KBM-7 (cell line): ENCODE measurements at regions not wholly inside any gene's neighbourhood (a gene's known extent, or its start where the extent isn't known, plus 50 kb on each side); places are given as distances from the start of the nearest gene placed in this dataset.

Experiments
- DNase-seq: peaks from one replicate; pipeline ENCODE4 v3.0.0-alpha.2; 2015
- in situ Hi-C: fragments of 300-500 bp; cut with MboI; formaldehyde crosslinking; loops from 2 replicates; pipeline ENCODE4 v1.14.3; 2020; ENCODE audit warnings: low sequenced_read_pairs, low pct_unique_long_range_greater_than_20kb, mixed read lengths

DNA sequence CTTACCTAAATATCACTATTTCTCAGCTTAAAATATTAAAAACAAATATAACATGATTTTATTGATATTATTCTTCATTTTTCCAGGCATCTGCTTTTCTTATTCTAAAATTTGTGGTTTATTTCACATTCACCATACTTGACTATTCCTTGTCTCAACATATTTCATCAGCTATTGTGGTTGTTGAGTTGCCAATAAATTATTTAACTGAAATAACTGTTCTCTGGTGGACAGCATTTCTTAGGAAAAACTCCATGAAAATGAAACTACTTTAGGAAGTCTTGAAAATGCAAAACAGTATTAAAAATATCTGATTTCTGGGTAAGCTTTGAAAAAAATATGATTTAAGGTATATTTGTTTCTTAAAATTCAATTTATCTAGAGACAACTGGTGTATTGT lies 122.9 kb upstream of the SEMA3A start:
- no peak for DNase-seq
- in situ Hi-C loops = no loop called here

DNA sequence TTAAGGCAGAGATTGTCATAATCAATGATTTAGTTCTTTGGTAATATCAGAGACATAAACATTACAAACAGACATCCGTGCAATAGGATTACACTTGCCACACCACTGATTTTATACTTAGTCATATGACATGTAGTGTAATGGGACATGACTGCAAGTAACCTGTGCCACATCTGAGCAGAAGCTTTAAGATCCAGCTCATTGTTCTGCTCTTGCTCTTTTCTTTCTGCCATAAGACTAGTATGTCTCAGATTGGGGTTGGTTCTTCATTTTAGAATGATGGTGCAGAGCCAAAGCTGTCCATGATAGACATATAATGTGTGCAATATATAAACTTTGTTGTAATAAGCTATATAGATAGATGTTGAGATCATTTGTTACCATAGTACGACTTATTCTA lies 119.7 kb upstream of the SEMA3A start:
- DNase-seq = no peak
- in situ Hi-C loops = no loop called here

DNA sequence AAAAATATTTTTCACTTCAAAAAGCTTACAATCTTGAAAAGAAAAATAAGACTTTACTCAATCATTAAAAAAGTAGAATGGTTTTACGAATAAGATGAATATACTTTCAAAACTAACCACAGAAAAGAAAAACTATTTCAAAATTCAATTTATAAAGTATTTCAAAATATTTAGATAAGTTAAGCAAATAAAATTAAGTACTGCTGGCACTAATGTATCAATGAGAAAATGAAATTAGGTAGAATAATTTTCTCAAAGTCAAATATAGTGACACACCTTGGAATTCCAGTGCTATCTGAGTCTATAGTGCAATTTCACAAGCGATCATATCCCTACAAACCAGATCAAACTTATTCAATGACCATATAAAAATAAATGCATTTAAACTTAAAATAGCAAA lies 109.8 kb upstream of the SEMA3A start:
- in situ Hi-C loops = no loop called here
- DNase-seq = no peak

DNA sequence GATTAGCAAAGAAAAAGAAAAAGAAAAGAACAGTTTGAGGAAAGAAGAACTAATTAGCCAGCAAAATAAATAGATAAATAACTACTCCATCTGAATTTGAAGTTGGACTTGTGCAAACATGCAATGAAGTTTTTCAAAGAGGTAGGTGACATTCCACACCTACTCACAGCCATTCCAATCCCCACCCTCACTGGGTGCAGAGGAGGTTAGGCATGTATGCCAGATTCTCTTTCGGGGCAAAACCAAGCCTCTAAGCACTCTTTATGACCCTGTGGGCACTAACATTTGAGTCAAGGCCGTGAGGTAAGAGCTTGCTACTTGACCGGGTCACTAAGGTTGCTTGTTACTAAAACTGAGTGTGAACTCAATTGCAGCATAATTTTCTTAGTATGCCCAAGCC lies 108.4 kb upstream of the SEMA3A start:
- DNase-seq = no peak
- in situ Hi-C loops = no loop called here

DNA sequence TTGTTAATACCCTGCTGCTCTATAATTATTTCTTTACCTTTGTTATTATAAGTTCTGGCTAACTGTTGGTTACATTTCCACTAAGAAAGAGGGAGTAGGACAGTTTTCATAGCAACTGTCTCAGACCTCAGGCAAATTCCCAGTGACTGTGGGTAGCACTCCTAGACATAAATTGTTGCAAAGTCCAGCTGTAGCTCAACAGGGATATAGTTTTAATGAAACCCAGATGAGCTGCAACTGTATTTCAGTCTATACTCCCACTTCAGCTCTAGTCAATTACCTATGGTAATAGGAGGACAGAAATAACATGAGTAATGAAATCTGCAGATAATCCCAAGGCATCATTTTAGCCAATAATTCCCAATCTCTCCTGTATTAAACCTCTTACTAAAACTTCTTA lies 103.0 kb upstream of the SEMA3A start:
- DNase-seq = no peak
- in situ Hi-C loops = no loop called here

DNA sequence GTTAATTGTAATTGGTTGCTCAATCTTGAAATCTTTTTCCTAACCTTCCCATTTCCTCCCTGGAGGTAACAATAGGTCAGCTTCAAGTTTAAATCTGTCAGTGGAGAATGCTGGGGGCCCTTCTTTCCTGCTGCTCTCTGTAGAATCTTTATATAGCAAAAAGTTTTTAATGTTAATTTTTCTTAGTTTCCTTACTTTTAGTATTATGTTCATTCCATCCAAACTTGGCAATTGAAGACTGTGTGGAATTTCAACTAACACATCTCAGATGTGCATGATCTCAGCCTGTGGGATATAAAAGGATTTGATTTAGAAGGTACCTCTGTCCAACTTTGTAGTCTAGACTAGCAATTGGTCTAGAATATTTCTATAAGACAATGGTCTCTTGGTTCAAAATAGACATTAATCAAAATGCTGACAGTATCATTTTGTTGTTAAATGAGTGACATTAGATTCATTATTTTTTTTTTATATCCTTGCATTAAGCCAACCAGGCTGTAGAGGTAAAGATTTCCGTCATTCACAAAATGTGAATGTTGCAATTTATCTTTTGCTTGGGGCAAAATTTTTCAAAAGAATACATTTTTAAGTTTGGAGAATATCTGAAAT lies 100.4 kb upstream of the SEMA3A start:
- in situ Hi-C loops = no loop called here
- no peak for DNase-seq

DNA sequence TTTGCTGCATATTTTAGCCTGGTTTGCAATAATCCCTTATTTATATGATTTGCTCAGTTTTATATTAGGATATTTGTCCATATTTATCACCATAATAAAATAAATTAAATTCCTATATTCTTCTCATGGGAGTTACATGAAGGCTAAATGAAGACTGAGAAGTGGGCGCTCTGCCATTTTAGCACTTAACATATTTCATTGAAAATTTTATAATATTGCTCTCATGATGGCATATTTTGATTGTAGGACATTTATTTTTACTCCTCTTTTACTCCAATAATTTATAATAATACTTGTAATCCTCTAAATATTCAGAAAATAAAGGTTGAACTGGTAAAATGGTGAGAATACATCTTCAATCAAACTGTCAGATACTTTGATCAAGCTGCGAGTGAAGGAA lies 99.8 kb upstream of the SEMA3A start:
- no peak for DNase-seq
- in situ Hi-C loops = no loop called here

DNA sequence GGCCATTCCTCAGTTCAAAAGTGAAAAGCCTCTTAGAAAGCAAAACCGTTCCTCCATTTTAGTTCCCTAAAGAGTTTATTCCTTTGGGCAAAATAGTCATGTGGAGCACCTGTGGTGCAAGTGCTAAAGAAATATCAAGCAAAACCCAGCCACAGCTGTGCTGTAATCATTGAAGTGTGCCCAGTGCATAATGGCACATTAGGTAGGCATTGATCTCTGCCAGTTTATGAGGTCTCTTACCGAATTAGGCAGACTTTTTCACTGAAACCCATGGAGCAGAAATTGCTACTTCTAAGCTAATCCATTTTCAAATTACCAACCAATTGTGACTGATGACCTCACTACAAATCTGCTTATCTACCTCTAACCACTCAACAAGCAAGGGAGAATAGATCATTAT lies 97.2 kb upstream of the SEMA3A start:
- in situ Hi-C loops = no loop called here
- DNase-seq = no peak

DNA sequence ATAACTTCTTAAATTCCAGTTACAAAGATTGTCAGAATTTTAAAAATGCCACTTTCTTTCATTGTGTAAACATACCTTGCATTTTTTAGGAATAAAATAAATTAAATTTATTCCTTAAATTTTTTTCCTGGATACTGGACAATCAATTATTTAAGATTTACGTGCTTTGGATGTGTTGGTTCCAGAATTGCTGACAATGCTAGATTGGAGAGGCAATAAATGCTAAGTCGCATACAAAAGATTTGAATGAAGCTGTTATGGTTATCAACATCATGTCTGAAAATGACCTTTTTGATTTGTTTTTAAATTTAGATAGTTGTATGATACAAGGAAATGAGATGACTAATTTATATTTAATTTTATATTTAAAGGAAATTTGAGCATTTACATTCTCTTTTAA lies 89.2 kb upstream of the SEMA3A start:
- in situ Hi-C loops = no loop called here
- no peak for DNase-seq

DNA sequence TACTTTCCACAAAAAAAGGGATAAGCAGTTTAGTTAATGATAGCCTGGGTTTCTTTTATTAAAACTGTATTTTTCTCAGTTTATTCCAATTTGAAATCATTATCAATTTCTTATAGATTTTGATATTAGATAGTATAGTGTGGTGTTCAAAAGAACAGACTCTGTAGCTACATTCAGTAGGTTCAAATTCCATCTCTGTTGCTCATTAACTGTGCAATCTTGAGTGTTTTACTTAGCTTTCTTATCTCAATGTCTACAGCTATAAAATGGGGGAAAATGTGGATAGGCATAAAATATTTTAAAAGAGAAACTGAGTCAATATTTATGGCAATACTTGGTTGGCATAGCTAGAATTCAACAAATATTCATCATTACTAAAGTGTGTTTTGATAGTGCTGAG lies 86.9 kb upstream of the SEMA3A start:
- in situ Hi-C loops = no loop called here
- no peak for DNase-seq

DNA sequence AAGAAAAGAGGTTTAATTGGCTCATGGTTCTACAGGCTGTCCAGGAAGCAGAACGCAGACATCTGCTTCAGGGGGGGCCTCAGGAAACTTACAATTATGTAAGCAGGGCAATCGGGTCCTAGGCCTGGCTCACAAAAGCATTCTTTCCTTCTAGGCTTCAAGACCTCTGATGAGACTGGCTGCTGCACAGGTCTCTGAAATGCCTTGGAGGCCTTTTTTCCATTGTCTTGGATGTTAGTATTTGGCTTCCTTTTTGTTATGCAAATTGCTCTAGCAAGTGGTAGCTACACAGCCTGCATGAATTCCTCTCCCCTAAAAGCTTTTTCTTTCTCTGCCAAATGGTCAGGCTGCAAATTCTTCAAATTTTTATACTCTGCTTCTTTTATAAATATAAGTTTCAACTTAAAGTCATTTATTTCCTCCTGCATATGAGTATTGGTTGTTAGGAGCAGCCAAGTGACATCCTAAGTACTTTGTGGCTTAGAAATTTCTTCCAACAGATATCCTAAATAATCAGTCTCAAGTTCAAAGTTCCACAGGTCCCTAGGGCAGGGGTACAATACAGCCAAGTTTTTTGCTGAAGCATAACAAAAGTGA lies 83.1 kb upstream of the SEMA3A start:
- in situ Hi-C loops = no loop called here
- DNase-seq = no peak

DNA sequence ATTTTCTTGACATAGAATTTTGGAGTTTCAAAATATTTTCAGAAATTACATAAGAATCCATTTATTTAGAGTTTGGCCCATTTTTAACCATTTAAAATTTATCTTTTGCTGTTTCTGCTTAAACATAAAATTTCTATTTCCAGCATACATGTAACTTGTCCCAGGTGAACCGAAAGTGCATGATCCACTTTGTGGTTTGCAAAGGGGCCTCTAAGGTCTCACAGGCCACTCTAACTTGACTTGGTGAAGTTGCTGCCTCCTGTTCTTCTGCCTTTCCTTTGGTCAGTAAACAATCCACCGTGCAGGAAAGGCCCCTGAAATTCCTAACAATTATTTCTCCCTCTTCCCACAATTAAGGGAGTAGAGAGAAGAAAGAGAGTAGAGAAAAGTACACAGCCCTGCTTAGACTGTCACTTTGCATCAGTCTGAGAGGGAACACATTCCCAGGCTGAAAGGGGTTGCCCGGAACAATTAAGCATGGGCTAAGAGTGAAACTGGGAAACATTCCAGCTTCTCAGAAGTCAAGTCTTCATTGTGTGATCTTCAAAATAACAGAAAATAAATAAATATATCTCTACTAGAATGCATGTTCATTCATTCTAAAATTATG lies 79.5 kb upstream of the SEMA3A start:
- in situ Hi-C loops = no loop called here
- no peak for DNase-seq

DNA sequence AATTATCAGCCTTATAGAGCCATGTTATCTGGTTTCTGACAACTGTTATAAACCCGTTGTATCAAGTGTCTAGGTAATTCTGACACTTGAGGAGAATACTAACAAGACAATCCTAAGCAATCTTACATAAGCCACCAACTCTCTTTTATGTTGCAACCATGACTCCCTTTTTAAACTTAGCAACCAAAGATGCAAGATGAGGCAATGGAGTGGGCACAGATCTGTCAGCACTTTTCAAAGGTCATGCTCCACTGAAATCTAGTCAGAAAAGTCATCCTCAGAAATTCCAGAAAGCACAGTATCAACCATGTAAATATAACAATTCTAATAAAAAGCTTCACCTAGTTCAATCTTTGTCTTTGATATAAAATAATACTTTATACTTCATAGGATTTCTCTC lies 77.0 kb upstream of the SEMA3A start:
- in situ Hi-C loops = no loop called here
- no peak for DNase-seq

DNA sequence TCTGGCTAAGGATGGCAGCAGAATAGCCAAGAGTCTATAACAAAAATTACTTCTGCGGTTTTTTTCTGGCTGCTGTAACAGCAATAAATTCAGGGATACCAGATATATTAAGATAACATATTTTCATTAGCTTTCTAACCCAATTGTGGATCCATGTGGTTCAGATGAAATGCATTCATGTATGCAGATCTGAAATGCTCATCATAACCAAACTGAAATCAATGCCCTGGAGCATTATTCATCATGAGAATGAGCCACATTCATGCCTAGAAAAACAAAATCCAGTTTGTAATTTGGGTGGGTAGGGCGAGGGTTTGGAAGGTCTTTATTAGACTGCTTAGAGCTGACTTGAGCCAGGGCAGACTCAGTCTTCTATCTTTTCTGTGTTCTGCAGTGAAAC lies 69.8 kb upstream of the SEMA3A start:
- in situ Hi-C loops = no loop called here
- no peak for DNase-seq

DNA sequence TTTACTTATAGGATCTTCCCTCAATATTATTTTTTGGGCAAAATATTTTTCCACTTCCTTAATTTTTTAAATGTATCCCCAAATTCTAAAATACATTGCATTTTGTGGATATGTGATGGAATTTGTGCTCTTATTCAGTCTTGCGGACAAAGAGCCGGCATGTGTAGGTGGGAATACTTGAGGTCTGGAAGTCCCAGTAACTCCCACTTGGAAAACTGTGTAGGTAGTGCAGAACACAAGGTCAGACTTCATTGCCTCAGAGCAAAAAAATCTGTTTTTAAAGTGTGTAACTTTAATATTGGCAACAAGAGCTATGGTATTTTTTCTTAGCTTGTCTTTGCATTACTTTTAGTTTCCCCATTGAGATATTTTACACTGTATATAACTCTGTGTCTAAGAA lies 68.5 kb upstream of the SEMA3A start:
- in situ Hi-C loops = no loop called here
- no peak for DNase-seq

DNA sequence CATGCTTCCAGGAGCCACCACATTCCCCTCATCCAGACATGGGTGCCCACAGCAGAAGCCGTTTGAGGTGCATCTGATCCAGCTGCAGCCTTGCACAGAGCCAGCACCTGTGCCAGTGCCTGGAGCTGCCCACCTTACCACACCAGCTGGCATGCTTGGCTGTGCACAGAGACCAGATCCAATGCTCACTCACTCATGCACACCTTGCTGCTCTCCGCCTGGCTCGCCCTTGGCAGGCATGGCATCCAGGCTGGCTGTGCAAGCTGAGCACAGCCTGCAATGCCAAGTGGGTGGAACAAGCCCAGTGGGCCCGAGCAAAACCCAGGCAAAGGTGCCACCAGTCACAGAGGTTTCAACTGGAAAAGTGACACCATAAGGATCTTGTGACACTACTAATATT lies 66.9 kb upstream of the SEMA3A start:
- no peak for DNase-seq
- in situ Hi-C loops = no loop called here

DNA sequence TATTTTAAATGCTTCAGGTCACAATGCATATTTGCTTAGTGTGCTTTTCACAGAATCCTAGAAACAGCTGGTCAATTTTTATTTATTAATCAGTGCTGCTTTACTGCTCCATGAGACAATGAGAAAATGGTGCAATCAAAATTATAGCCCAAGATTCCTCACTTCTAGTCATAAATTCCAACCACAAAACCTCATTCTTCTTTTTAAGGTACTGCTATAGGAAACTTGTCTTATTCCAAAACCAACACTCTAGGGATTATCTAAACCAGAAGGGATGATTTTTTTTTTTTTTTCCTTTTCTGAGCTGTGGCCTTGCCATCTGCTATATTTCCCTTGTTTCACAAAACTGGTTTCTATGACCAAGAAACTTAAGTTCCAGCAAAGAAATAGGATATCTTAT lies 64.0 kb upstream of the SEMA3A start:
- DNase-seq = no peak
- in situ Hi-C loops = no loop called here

DNA sequence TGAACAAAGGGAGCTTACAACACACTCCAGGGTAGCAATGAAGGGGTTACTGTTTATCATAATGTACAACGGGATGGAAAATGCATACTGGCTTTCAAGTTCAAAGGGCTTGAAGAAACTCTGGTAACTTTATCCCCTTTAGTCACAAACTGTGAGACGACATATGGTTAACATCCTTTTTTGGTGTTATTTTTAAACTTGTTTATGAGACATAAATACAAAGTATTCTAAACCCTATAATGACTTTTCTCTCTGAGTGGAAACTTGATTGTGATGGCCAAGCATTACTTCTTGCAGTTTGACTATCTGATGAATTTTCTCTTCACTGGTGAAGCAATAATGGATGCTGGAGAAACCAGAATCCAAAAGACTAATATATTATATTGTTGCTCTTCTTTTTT lies 62.0 kb upstream of the SEMA3A start:
- in situ Hi-C loops = no loop called here
- DNase-seq = no peak

DNA sequence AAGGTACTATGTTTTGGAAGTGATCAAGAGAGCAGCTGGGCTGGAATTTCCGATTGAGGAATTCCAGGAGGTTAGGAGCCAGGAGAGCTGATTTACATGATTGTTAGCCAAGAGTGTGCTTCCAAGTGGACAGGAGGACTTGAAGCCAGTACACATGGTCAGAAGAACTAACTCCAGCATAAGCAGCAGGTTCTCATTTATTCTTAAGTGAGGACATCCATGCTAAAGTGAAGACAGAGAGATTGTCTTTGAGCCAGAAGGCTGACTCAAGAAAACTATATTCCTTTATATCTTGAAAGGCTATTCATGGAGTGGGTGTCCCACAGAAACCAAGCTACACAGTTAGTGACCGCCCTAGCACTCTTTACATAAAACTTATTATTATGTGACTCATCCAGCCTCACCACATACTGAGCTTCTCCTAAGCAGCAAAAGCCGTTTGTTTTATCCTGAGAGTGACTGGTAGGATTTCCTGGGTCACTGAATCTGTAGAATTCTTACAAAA lies 56.7 kb upstream of the SEMA3A start:
- DNase-seq = no peak
- in situ Hi-C loops = no loop called here

DNA sequence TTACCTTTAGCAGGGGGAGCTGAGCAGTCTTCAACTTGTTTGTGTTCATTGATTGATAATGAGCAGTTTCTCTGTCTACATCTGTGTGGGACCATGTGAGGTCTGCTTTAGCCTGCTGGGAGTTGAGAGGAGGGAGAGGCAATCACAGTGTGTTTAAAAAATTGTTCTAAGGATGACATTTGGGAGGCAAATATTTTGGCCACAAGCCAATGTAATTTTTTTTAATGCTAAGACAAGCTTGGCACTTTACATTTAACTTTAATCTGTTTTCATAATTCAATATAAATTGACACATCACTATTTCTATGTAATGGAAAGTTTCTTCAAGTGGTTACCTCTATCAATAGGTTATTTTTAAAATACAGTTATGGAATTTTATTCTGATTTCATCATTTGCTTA lies 55.9 kb upstream of the SEMA3A start:
- DNase-seq = no peak
- in situ Hi-C loops = no loop called here

DNA sequence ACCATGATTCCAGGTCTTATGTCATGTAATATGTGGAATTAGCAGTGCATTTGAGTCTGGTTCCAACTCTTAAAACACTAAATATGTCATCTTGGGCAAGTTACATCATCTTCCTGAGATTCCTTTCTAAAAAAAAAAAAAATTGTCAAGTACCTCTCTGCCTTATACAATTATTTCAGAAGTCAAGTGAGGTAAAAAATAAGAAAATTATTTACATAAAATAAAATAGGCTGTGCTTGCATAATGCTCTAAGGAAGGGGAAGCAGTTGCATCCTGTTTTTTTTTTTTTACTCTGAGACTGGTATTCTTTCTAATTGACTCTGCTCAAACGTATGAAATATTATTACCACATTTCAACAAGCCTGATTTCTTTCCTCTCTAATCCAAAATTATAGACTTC lies 55.1 kb upstream of the SEMA3A start:
- in situ Hi-C loops = no loop called here
- DNase-seq = no peak
